NCI-H2107 (cell line): ENCODE measurements at regions not wholly inside any gene's neighbourhood (a gene's known extent, or its start where the extent isn't known, plus 50 kb on each side); places are given as distances from the start of the nearest gene placed in this dataset.
"Not testable (repeated sequence)": the region's sequence is repeated elsewhere in the genome, so short reads cannot be mapped to it uniquely, and the experiment has no call there.

Source experiments
- DNase-seq: peaks from one replicate; lab custom pipeline; 2025; lab: John Stamatoyannopoulos, UW

- DNase-seq = no peak
These were observed 107.2 kb upstream of the ZNF462 start for GRCh38 chr9:106755736-106756135.

- no peak for DNase-seq
These were observed 105.5 kb upstream of the ZNF462 start for GRCh38 chr9:106757514-106757913.

DNA sequence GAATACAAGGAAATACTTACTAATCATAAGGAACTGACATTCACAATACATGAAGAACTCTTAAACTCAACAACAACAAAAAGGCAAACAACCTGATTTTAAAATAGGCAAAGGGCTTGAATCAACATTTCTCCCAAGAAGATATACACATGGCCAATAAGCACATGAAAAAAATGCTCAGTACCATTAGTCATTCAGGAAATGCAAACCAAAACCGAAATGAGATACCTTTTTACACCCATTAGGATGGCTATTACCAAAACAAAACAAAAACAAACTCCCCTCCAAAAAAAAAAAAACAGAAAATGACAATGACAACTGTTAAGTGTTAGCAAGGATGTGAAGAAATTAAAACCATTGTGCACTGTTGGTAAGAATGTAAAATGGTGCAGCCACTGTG, 104.1 kb upstream of the ZNF462 start:
- DNase-seq = no peak

DNA sequence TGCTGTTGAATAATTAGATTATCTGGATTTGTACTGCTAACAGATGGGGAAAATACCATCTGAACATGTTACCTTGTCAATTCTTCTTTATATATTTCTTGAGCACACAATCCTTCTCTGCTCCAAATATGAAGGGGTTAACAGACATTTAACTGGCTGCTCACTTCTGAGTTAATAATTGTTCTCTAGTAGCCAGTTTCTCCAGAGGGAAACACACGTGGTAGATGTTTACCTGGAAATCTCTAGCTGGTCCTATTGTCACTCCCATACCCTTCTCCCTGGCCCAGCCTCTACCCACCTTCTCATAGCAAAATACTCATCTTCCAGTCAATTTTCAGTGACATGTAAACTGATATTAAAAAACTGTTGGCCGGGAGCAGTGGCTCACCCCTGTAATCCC, 101.5 kb upstream of the ZNF462 start:
- DNase-seq = no peak

DNA sequence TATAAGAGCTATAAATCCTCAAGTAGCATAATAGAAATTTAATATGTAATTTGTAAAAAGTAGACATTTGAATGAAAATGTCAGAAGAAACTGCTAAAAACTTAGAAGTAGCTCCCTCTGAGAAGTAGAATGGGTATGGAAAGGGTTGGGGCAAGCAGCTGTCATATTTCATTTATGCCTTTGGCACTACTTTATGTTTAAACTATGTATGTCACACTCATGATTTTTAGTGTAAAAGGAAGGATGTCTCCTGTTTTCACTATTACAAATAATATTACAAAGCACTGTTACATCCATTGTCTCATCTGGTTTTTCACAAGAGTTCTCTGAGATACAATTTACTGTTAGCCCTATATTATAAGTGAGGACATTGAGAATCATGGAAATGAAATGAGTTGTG, 96.3 kb upstream of the ZNF462 start:
- DNase-seq = no peak

DNA sequence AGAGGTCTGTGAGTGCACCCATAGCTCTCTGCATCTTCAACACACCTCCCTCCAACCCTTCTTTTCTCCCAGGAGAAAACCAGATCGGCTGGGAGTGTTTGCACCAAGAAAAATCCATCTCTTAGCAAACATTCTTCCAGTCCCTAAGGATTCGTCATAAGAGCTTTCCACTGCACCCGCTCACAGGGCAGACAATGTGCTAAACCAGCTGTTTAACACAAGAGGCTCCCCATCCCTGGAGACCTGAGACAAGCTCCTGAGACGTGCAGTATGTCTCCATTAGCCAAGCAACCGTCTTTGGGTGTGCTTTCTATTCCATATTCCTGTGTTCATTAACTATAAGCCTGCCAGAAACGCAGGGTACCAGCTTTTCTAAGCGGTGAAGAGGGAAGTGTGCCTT, 93.6 kb upstream of the ZNF462 start:
- no peak for DNase-seq

DNA sequence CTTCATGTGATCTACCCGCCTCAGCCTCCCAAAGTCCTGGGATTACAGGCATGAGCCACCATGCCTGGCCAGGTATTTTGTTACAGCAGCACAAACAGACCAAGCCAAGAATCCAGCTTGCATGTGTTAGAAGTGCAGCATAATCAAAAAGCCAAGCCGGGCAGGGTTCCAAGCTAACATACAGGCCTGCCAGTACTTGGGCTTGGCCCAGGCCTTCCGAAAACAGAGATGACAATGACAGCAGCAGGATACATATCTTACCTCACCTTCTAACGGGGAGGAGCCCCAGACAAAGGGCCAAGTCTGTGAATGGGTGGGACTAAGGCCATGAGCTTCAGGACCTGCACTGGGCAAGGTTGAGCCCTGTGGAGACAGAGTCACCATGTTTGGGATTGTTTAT, 91.4 kb upstream of the ZNF462 start:
- DNase-seq = no peak

- DNase-seq = no peak
These were observed 90.3 kb upstream of the ZNF462 start for GRCh38 chr9:106772523-106773290.

GRCh38 chr9:106773750-106774149, 89.2 kb upstream of the ZNF462 start:
- DNase-seq = no peak

DNA sequence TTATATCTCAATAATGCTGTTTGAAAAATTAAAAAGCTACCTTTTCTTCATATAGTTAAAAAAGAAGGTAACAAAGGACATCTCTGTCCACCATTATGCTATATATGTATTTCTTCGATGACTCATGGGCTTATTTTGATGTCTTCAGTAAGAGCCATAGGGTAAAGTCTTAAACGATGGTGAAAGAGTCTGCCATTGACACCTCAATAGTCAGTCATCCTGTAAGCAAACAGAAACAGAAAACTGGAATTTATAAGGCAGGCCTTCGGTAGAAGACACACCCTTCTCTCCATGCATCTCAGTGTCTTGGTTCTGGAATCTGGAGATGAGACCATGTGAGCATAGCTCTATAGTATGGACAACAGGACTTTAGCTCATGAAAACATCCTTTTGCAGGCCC, 87.0 kb upstream of the ZNF462 start:
- DNase-seq = no peak

- DNase-seq = no peak
These were observed 83.2 kb upstream of the ZNF462 start for GRCh38 chr9:106779796-106780195.

DNA sequence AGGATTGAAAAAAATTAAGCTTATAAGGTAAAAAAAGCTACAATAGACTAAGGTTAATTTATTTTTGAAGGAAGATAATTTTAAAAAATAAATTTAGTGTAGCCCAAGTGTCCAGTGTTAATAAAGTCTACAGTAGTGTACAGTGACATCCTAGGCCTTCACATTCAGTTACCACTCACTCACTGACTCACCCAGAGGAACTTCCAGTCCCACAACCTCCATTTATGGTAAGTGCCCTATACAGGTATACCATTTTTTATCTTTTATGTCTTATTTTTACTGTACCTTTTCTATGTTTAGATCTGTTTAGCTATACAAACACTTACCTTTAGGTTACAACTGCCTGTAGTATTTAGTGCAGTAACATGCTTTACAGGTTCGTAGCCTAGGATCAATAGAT, 79.8 kb upstream of the ZNF462 start:
- DNase-seq = no peak

DNA sequence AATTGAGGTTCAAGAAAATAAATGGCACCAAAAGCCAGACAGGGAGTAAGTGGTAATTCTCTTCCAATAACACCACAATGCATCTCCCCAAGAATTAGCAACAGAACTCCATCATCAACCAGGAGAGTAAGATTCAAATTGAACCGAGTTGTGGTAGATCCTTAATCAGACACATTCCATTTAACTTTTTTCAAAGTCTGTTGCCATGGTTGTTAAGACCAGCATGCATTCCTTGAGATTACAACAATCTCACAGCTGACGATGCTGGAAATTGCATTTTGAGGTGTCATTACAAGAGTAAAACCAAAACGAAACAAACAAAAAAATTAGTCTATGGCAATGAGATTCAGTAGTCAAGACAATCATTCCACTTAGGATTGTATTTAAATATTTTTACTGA, 78.9 kb upstream of the ZNF462 start:
- no peak for DNase-seq

- DNase-seq = no peak
These were observed 77.8 kb upstream of the ZNF462 start for GRCh38 chr9:106785200-106785599.

DNA sequence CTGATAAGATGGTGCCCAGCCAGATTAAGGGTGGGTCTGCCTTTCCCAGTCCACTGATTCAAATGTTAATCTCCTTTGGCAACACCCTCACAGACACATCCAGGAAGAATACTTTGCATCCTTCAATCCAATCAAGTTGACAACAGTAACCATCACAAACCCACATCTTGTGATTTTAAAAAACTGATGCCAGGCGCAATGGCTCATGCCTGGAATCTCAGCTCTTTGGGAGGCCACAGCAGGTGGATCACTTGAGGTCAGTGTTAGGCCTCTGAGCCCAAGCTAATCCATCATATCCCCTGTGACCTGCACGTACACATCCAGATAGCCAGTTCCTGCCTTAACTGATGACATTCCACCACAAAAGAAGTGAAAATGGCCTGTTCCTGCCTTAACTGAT, 74.9 kb upstream of the ZNF462 start:
- DNase-seq = not testable (repeated sequence)

DNA sequence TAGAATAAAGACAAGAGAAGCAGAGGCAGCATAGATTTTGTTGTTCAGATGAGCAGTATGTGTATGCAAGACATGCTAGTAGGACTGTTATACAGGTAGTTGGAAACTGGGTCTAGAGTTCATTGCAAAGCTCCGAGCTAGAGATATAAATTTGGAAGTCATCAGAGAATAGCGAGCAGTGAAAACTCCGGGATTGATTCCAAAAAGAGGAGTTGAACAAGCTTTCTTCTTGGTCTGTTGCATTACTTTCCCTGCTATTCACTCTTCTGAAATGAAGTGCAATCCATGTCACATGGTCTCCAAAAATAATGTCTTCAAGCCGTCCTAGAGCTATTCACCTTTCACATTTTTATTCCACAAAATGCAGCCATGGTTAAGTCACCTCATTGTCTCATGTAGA, 67.9 kb upstream of the ZNF462 start:
- no peak for DNase-seq

DNA sequence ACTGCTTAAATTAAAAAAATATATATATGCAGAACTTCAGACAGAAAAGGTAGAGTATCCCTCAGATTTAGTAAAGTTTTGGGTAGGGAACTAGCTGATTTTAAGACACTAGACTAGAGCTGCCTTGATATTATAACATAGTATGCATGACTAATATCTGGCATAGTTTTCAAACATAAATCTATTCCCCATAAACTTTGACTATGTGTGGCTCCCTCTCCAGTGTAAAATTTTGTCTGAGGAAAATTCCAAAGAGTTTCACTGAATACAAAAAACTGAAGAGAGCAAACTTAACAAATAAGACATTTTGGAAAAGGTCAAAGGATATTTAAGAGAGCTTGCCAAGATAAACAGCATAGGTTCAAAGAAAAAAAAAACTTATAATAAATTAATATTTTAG, 66.2 kb upstream of the ZNF462 start:
- no peak for DNase-seq

- DNase-seq = no peak
These were observed 65.7 kb upstream of the ZNF462 start for GRCh38 chr9:106797299-106797698.

- DNase-seq = no peak
These were observed 64.8 kb upstream of the ZNF462 start for GRCh38 chr9:106798016-106798799.

DNA sequence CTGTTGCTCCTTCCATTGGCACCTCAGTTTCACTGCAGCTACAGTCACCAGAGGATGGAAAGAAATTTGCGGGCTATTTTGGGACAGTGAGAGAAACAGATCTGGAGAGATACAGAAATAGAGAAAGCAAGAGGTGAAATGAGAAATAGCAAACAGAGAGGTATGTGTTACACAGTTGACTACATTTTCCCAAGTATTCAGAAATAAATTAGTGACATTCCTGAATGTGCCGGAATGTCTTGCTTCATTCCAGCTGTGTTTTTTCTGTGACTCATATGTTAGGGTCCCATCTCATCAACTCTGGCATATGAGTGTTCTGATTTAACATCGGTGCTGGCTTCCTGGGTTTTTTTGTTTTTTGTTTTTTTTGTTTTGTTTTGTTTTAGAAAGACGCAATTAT, 63.8 kb upstream of the ZNF462 start:
- DNase-seq = no peak

DNA sequence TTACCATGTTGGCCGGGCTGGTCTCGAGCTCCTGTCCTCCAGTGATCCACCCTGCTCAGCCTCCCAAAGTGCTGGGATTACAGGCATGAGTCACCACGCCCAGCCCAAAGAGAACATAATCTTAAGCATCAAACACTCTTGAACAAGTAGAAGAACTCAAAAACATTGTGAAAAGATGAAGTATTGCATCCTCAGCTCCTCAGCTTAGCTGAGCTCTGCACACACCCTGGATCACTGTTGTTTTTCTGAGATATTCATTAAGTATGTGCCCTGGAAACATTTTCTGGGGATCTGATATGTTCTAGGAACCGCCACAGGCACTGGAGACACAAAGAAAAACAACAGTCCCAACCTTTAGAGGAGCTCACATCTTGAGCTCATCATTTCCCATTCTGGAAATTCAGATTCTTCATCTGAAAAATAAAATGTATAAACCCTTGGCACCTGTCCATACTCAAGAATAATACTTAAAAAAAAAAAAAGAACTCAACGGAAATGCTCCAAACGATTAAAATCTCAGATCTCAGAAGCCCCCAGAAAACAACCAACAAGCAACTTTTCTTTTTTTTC, 62.2 kb upstream of the ZNF462 start:
- DNase-seq = no peak

DNA sequence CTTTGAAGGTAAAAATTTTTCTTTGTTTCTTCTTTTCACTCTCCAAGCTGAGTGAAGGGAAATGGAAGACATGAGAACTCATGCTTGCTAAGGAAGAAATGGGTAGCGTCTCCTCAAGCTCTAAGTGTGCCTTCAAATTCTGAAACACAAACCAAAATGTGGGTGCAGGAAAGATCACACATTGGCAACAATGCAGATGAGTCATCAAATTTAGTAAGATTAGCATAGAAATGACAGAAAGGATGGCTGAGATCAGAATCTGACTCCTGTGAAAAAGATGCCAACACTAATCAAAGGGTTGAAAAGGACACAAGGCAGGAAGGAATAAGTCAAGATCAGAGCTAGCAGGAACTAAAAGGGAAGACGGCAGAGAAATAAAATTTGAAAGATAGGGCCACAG, 61.1 kb upstream of the ZNF462 start:
- DNase-seq = no peak
